IPS-NIHi7 (cell line): ENCODE measurements at regions not wholly inside any gene's neighbourhood (a gene's known extent, or its start where the extent isn't known, plus 50 kb on each side); places are given as distances from the start of the nearest gene placed in this dataset.

Experiments used
- DNase-seq: peaks from one replicate; pipeline ENCODE4 v3.0.0; 2012; ENCODE audit warnings: mixed read lengths; ENCODE audit errors: extremely low spot score

DNA sequence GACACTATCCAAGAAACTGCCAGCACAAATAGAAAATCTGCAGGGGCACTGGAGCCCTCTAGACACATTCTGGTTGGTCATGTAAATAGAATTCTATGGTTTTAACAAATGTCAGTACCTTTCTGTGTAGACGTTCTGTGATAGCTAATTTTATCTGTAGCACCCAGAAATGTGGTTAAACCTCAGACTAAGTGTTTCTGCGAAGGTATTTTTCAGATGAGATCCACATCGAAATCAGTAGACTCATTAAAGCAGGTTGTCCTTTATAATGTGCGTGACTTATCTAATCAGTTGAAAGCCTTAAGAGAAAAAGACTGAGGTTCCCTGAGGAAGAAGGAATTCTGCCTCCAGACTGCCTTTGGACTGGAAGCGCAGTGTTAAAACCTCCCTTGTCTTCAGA is 922.9 kb downstream of the EFNB2 start:
- no peak for DNase-seq

GRCh38 chr13:105611424-105611823 is 924.0 kb downstream of the EFNB2 start:
- DNase-seq = peak; percentile 22

- DNase-seq = no peak
These were observed 927.4 kb downstream of the EFNB2 start for GRCh38 chr13:105608104-105608503.

DNA sequence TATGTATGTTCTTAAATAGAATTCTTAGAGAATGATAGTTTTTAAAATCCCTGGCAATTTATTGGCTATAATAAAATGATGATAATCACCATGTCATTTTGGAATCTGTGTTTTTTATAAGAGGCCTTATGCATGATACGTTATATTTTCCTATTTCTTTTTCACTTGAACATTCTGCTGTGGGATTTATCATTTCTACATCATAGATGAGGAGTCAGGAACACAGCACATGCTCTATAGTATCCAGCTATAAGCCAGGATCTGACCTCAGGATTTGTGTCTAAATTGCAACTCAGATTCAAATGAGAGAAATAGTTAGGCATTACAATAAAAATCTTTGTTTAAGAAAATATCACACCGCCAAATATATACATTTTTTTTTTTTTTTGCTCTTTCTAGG is 928.0 kb downstream of the EFNB2 start:
- DNase-seq = no peak

GRCh38 chr13:105607016-105607415 is 928.4 kb downstream of the EFNB2 start:
- no peak for DNase-seq

GRCh38 chr13:105602956-105603670 is 932.3 kb downstream of the EFNB2 start:
- DNase-seq = no peak

GRCh38 chr13:105599477-105600037 is 935.9 kb downstream of the EFNB2 start:
- DNase-seq = no peak

DNA sequence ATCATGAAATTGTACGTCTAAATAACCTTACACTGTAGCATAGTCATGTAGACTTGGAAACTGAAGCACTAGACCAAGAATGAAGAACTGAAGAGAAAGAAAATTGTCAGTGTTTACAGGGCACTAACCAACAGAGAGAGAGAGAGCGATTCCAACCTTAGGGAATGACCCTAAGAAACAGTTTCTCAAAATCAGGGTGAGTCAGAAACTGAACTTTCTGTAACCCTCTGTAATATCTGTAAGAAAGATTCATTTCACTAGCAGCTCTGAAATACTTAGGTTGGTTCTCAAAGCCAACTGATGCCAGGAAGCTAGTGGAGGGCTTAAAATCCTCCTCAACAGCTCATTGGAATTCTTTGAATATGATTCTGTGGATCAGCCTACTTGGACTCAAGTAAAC is 936.9 kb downstream of the EFNB2 start:
- DNase-seq = no peak

DNA sequence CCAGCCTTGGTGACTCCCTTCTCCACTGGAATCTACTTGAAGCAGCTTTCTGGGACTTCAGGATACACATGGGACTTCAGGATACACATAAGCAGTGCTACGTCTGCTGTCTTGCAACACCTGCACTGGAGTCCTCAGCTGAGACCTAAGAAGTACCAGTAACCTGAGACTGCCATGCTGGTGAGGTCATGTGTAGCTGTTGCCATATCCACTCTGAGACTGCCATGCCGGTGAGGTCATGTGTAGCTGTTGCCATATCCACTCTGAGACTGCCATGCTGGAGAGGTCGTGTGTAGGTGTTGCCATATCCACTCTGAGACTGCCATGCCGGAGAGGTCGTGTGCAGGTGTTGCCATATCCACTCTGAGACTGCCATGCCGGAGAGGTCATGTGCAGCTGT is 937.9 kb downstream of the EFNB2 start:
- no peak for DNase-seq

- DNase-seq = no peak
These were observed 940.0 kb downstream of the EFNB2 start for GRCh38 chr13:105595471-105595870.

GRCh38 chr13:105591277-105591676 is 944.2 kb downstream of the EFNB2 start:
- no peak for DNase-seq

GRCh38 chr13:105587786-105588185 is 947.7 kb downstream of the EFNB2 start:
- peak; percentile 15 for DNase-seq

- no peak for DNase-seq
These were observed 955.4 kb downstream of the EFNB2 start for GRCh38 chr13:105579821-105580710.

GRCh38 chr13:105573136-105573535 is 962.3 kb downstream of the EFNB2 start:
- no peak for DNase-seq

DNA sequence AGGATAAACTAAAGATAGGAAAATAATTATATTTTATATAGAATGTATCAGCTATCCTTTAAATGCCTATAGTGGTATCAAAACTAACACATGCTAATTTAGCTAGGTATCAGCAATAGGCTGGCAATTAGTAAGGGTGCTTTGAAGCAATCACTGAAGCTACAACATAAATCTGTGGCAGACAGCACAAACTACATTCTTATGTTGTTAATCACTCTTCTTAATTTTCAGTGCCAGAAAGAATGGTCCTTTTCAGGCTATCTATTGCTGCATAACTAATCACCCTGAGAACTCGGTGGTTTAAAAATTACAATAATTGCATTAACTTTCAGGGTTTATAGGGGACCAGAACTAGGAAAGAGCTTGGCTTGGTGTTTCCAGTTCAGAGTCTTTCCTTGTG is 963.1 kb downstream of the EFNB2 start:
- DNase-seq = no peak

GRCh38 chr13:105569816-105570215 is 965.6 kb downstream of the EFNB2 start:
- DNase-seq = no peak

- DNase-seq = no peak
These were observed 967.4 kb downstream of the EFNB2 start for GRCh38 chr13:105567951-105568525.

DNA sequence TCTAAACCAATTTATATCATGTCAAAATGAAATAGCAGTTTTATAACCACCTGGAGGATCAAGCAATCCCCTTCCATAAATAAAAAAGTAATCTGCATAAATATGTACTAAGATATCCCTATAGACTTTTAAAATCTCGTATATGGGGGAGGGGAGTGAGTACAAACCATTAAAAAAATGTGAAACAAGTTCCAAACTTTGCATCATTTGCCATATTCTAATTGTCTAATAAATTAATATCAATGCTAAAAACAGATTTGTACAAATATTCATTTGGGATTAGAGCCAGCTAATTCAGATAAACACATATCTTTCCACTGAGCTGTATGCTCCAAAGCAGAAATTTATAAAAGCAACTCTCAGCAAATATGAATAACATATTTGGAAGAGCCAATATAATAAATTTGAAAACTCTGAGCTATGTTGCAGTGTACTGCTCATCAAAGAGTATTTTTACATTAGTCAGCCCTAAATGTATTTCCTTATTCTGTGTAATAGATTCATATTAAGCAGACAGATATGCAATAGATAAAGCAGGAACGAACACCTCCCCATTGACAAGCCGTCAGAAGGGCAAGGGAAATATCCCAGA is 970.2 kb downstream of the EFNB2 start:
- no peak for DNase-seq

GRCh38 chr13:105552078-105552477 is 983.4 kb downstream of the EFNB2 start:
- DNase-seq = no peak

DNA sequence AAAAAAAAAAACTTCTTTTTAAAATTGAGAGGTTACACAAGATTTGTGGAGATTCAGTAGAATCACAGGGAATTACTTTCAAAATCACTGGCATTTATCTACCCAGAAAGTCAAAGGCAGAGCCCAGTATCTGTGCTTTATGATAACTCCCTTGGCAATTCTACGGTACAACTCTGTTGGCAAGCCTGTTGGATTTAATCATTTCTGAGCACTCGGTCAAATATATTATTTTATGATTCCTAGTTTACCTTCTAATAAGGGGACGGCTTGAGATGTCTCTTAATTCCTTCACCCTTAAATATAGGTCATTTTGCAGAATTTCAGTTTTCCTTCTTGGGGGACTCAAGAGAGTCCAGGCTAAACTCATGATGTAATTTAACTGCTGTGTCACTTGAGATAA is 987.6 kb downstream of the EFNB2 start:
- no peak for DNase-seq

DNA sequence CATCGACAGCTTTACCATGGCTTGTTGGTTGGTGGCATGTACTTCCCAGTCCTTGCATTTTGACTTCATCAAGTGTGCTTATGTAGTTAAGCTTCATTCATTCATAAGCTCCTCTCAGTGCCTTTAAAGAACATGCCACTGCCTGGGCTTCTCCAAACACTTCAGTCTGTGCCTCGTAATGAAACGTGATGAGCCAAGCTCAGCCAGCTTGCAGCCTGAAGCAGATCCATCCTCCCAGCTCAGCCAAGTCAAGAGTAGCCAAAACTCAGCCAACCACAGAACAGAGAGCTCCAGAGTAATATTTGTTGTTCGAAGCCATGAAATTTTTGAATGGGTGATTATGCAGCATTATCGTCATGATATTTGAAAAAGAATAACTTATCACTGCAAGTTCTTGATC is 989.7 kb downstream of the EFNB2 start:
- no peak for DNase-seq

GRCh38 chr13:105543742-105544141 is 991.7 kb downstream of the EFNB2 start:
- DNase-seq = no peak
